NCI-H446 (cell line): ENCODE measurements at regions not wholly inside any gene's neighbourhood (a gene's known extent, or its start where the extent isn't known, plus 50 kb on each side); places are given as distances from the start of the nearest gene placed in this dataset.

Experiments used
- DNase-seq, 2 experiments: peaks; one replicate each; lab custom pipeline; 2025; lab: John Stamatoyannopoulos, UW

DNA sequence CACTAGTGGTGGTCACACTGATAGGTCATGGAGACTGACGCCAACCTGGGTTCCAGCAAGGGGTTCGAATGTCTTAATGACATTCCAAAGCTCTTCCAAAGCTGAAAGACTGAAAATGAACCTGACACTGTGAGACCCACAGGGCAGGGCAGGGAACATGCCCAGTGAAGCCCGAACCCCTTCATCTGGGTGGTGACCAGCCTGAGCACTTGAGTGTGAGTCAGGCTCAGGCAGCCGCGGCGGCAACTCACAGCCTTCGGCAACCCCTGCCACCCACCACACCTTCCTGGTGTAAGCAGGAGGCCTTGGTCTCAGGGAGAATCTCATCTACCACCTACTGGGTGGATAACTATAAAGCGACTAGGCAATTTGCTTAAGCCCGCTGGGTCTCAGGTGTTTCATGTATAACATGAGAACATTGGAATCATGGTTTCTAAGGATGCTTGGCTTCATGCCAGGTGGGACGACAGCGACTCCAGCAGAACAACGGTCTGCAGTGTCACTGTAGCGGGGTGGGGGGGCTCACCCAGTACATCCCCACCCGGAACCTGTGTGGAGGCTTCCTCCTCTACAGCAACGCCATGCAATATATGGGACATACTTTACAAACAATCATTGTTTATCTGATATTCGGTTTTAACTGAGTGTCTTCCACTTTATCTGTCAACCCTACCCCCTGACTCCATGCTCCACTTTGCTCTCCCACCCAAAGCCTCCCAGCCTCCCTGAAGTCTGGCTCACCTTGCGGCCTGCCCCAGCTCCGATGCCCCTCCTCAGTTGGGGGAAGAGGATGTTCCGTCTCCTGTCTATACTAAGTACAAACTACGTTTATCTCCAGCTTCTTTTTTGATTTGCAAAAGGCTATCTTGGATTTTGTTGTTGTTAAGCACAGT, 125.0 kb upstream of the MEF2A start:
- no peak for DNase-seq

GRCh38 chr15:99441444-99441800, 124.4 kb upstream of the MEF2A start:
- DNase-seq: no peak

GRCh38 chr15:99441871-99442251, 123.9 kb upstream of the MEF2A start:
- no peak for DNase-seq

DNA sequence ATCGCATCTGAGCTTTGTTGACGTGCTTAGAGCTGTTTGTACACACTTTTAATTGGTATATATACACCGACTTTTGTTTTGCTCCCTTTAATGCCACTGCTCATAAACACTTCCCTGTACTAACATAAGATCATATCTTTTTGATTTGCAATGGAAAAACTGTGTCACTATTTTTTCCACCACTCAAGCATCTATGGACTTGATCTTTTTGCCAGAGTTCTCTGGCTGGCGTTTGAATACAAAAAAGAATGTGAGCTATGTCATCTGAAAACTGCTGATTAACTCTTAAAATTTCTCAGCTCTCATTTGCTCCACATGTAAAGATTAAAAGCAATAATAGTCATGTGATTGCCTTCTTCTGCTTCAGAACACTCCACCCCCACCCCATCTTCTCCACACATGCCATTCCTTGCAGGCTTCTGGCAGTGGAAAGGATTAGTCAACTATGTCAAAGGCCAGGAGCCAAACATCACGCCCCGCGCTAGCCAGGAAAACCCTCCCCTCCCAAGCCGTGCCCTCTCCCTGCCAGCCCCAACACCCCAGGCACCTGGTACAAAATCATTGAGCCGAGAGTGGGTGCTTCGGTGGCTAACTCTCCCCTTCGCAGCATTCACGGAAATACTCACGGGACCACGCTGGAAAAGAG, 123.4 kb upstream of the MEF2A start:
- peak; percentile 20 to 24 for DNase-seq

DNA sequence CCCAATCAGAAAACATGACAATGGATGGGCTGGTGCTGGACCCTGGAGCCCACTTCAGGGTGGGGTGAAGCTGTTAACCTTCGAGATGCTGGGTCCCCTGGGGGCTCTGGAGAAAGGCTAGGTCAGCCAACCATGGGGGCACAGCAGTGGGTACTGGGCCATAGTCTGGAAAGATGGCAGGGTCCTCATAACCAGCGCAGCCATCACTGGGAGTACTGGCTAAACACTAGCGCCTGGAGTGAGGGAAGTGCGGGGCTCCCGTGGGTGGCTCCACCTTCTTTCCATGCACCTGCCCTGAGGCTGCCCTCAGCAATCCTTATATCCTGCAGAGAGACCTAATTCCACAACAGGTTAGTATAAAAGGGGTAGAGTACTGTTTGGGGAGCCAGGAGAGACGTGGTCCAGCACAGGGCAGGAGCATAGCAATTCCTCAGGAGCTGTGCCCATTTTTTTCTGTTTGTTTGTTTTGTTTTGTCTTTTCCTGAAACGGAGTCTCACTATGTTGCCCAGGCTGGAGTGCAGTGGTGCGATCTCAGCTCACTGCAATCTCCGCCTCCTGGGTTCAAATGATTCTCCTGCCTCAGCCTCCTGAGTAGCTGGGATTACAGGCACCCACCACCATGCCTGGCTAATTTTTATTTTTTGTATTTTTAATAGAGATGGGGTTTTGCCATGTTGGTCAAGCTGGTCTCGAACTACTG, 122.6 kb upstream of the MEF2A start:
- DNase-seq: no peak

GRCh38 chr15:99443768-99444446, 121.9 kb upstream of the MEF2A start:
- DNase-seq: no peak

GRCh38 chr15:99445272-99445850, 120.4 kb upstream of the MEF2A start:
- DNase-seq: no peak

DNA sequence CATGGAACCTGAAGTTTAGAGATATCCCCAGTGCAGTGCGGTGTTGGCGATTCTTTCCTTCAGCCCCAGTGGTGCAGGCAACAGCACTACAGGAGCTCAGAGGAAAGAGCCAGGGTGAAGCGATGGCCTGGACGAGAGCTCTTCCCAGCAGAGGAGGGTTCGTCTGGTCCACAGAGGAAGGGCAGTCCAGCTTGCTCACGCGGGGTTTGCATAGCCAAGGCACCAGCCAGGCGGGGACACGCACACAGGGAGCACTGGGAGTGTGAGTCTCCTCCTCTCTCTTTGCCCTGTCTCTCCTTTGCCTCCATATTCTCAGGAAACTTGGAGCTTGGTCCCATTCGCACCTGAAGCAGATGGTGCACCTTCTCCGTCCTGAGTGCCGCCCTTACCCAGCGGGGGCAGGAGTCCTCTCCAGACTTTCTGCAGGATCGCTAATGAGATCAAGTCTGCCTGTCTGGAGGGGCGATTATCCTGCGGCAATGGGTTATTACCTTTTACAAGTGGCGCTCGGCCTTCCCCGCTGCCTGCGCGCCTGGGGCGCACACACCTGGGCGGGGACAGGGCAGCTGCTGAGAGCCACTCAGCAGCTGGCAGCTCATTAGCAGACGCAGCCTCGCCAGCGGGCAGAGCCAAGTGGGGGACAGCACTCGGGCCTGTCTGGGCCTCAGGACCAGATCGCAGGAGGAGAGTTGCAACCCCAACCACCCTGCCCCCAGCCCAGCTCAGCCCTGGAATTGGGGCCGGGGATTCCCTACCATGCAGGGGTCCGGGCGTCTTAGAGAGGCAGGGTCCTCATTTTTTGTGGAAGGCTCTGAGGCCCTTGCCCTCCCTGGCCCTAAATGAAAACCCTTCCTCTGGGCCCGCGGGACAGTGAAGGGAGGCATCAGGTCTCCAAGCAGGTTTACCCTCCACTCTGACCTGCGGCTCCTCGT, 119.0 kb upstream of the MEF2A start:
- DNase-seq: no peak

DNA sequence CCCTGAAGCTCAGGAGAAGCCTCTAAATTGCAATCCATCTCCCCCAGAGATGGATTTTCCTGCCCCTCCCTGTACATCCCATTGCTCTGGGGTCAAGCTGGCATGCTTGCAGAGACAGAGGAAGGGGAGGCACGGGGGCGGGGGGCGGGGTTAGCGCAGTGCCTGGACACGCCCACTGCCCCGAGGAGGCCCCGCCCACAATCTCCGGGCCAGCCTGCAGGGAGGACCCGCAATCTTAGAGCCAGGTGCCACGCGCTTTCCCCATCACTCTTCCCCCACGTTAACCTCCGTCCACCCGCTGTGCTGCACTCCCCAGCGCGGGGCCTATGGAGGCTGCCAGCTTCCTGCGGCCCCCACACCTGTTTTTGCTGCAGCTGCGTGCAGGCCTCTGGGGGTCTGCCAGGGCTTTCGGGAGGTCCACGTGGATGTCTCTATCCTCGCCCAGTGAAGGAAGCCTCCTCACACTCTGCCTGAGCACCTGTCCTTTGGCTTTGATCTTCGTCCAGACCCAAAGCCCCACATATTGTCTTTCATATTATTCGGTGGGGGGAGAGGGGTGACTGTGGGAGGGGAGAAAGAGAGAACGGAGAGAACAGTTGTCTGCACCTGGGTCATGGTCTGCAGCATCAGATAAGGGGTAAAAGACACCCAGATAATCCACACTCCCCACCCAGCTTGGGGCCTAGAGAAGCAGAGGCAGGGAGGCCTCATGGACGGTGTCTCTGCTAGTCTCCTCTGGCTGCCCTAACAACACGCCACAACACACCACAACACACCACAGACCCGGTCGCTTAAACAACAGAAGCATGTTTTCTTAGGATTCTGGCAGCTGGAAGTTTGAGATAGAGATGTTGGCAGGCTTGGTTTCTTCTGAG, 118.0 kb upstream of the MEF2A start:
- no peak for DNase-seq

- no peak for DNase-seq
Measured at GRCh38 chr15:99449514-99449913, 116.3 kb upstream of the MEF2A start.

- DNase-seq: no peak
Measured at GRCh38 chr15:99450896-99451358, 114.9 kb upstream of the MEF2A start.

DNA sequence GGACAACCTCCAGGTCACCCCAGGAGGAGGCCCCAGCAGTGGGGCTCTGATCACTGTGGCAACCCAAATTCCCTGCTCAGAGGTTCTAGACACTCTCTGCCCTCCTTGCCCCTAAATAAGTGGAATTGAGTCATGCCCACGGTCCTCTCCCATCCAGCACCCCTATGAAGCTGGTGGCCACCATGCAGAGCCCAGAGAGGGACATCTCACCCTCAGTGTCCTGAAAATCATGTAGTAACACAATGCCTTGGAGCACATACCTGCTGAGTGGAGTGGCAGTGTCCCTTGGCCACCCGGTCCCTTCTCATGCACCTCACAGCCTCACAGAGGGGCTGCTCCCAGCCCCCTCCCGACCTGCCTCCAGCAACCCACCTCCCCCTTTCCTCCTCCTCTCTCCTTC, 114.3 kb upstream of the MEF2A start:
- DNase-seq: no peak

- DNase-seq: no peak
Measured at GRCh38 chr15:99452010-99452409, 113.8 kb upstream of the MEF2A start.

GRCh38 chr15:99452728-99453636, 112.8 kb upstream of the MEF2A start:
- no peak for DNase-seq

- no peak for DNase-seq
Measured at GRCh38 chr15:99453637-99454030, 112.2 kb upstream of the MEF2A start.

- no peak for DNase-seq
Measured at GRCh38 chr15:99454107-99454809, 111.5 kb upstream of the MEF2A start.

DNA sequence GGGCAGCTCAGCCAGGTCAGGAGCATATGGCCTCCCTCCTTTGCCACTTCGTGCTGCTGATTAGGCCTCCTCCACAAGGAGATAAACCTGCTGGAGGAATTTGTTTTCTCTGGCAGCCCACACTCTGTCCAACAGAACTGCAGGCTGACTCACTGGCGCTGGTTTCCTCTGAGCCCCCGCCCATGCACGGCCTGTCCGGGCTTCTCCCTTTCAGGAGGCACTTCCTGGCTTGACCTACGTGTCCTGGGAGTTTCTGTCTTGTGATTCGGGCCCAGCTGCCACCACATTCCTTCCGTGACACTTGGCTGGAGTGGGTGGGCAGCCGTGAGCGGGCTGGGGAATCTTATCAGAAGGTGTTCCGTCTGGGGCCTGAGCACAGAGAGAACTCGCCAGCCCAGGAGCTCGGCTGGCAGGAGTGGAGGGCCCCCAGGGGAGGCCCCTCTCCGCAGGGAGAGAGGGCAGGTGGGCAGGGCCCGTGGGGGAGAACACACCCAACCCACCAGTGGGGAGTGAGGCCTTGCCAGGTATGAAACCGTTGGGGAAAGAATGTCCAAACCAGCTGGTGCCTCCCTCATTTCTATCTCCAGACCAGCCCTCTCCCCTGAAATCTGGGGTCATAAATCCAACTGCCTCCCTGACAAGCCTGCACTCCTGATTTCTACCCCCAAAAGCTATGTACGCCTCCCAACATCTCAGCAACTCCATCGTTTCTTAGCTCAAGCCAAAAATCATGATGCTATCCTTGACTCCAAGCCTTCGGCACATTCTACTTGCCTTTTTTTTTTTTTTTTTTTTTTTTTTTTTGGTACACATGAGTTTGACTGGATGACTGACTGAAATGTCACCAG, 110.6 kb upstream of the MEF2A start:
- DNase-seq: no peak
